LNCaP clone FGC (cell line): ENCODE measurements at regions not wholly inside any gene's neighbourhood (a gene's known extent, or its start where the extent isn't known, plus 50 kb on each side); places are given as distances from the start of the nearest gene placed in this dataset.

Experiments
- DNase-seq: peaks from one replicate; pipeline ENCODE4 v3.0.0-alpha.2; 2011; ENCODE audit warnings: low read depth
- H3K4me3 ChIP-seq: 2 replicates; pipeline ENCODE4 v1.5.1; 2011; ENCODE audit warnings: mild to moderate bottlenecking, low read depth, low read length, control low read depth
- TF ChIP-seq, protein P1 (sequence below): IDR thresholded peaks from 2 replicates; pipeline ENCODE4 v1.5.1; 2012; ENCODE audit warnings: mild to moderate bottlenecking; ENCODE audit not compliant: control insufficient read depth, insufficient read depth; ENCODE audit errors: extremely low read depth

- TF ChIP-seq, protein P1, sequence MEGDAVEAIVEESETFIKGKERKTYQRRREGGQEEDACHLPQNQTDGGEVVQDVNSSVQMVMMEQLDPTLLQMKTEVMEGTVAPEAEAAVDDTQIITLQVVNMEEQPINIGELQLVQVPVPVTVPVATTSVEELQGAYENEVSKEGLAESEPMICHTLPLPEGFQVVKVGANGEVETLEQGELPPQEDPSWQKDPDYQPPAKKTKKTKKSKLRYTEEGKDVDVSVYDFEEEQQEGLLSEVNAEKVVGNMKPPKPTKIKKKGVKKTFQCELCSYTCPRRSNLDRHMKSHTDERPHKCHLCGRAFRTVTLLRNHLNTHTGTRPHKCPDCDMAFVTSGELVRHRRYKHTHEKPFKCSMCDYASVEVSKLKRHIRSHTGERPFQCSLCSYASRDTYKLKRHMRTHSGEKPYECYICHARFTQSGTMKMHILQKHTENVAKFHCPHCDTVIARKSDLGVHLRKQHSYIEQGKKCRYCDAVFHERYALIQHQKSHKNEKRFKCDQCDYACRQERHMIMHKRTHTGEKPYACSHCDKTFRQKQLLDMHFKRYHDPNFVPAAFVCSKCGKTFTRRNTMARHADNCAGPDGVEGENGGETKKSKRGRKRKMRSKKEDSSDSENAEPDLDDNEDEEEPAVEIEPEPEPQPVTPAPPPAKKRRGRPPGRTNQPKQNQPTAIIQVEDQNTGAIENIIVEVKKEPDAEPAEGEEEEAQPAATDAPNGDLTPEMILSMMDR = no peak
- H3K4me3 ChIP-seq = no peak overlapping the region
- no peak for DNase-seq
Measured at GRCh38 chr2:118645876-118646275, 201.6 kb downstream of the EN1 start.

DNA sequence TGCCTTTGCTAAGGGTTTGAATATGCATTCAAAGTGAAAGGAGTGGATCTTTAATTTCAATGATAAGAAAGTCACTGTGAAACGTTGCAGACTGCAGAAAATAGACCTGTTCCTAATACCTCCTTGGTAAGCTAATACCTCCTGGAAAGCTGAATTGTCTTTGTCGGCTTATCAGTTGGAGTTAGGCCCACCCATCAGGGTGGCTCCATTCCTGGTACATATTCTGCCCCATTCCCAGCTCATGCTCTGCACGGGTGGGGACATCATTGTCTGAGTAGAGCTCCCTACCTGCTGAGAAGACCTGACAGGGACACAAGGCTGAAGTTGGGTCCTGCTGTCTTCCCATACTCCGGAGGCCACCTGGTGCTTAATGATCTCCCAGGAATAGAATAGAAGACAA lies 203.3 kb downstream of the EN1 start:
- H3K4me3 ChIP-seq = no peak overlapping the region
- TF ChIP-seq, protein P1 = no peak
- no peak for DNase-seq

GRCh38 chr2:118643294-118643693 lies 204.2 kb downstream of the EN1 start:
- no peak for DNase-seq
- no peak overlapping the region for H3K4me3 ChIP-seq
- TF ChIP-seq, protein P1 = no peak

GRCh38 chr2:118642501-118642900 lies 204.9 kb downstream of the EN1 start:
- DNase-seq = no peak
- H3K4me3 ChIP-seq = no peak overlapping the region
- TF ChIP-seq, protein P1 = no peak

DNA sequence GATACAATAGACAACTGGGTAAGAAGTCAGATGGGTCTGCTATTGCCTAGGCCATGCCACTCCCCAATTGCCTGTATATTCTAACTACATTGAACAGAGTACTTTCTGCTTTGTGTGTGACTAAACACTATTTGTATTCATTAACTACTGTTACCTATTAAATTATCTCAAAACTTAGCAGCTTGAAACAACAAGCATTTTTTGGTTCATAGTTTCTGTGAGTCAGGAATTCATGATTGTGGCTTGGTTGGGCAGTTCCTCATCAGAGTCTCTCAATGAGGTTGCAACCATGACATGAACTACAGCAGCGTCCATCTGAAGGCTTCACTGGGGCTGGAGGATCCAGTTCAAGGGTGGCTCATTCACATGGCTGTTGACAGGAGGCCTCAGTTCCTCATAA lies 205.7 kb downstream of the EN1 start:
- no peak for DNase-seq
- TF ChIP-seq, protein P1 = no peak
- no peak overlapping the region for H3K4me3 ChIP-seq

DNA sequence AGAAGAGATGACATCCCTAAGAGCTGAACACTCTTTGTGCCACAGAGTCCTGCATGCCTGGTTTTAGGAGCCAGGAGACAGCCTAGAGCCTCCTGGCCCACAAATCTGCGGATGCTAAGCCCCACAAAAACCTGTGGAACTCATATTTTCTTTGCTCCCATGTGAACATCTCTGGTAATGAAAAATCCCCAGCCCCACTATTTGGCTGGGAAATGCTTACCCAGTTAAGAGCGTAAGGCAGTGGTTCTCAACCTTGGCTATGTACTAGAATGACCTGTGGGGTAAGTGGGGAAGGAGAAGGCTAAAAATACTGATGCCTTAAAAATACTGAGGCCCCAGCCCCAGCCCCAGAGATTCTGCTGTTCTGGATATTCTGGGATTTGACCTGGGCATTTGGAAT lies 208.1 kb downstream of the EN1 start:
- H3K4me3 ChIP-seq = no peak overlapping the region
- no peak for DNase-seq
- TF ChIP-seq, protein P1 = no peak

- no peak overlapping the region for H3K4me3 ChIP-seq
- DNase-seq = no peak
- TF ChIP-seq, protein P1 = no peak
Measured at GRCh38 chr2:118638453-118638852, 209.0 kb downstream of the EN1 start.
